GM19455 (cell line): ENCODE measurements at regions not wholly inside any gene's neighbourhood (a gene's known extent, or its start where the extent isn't known, plus 50 kb on each side); places are given as distances from the start of the nearest gene placed in this dataset.
"Not testable (repeated sequence)": the region's sequence is repeated elsewhere in the genome, so short reads cannot be mapped to it uniquely, and the experiment has no call there.

ENCODE experiments used
- ATAC-seq: cut with Tn5 transposase; IDR thresholded peaks from one replicate; pipeline ENCODE4 v1.9.1; 2021; ENCODE audit not compliant: unreplicated experiment

DNA sequence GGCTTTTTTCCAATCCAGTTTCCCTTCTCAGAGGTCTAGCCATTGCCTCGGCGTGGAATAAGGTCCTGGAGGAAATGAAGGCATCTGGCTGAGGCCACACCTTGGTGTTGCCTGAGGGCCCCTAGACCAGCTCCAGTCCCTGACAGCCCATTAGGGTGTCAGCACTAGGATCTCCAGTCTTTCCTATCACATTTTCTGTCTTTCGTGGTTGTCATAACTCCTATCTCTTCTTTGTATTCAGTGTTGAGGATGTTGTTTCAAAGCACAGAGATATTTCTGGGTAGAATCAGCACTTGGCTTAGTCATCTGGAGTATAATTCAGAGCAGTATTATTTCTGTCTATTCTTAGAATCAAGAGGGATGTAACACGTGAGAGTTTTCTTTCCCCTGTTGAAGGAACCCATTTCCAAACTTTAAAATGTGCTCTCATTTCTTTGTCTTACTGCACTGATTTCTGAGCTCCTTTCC lies 844.3 kb downstream of the KCNT2 start:
- ATAC-seq = no peak

DNA sequence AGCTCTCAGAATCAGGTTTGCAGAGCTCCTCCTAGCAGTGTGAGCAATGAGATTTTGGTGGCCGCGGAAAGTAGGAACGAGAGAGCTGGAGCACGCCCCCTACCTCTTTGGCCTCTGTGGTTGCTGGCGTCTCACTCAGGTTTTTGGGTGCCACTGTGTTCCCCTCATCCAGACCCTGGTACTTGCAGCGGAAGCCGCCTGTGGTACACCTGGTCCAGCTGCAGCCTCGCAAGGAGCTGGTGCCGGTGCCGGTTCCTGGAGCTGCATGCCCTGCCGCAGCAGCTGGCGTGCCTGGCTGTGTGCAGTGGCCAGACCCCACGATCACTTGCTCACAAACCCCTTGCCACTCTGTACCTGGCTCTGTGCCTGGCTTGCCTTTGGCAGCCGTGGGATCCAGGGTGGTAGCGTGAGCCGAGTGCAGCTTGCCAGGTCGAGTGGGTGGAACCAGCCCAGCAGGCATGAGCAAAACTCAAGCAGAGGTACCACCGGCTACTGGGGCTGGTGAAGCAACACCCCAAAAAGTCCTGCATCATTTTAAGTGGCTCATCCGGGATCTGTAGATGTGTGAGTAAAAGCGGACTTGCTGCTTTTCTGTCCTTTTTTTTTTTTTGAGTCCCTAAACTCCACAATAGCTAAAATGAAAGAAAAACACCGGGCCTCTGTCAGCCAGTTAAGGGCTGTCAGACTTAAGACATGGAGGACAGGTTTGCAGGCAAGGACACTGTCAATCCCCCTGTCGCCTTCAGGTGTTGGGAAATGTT lies 844.9 kb downstream of the KCNT2 start:
- ATAC-seq = no peak

DNA sequence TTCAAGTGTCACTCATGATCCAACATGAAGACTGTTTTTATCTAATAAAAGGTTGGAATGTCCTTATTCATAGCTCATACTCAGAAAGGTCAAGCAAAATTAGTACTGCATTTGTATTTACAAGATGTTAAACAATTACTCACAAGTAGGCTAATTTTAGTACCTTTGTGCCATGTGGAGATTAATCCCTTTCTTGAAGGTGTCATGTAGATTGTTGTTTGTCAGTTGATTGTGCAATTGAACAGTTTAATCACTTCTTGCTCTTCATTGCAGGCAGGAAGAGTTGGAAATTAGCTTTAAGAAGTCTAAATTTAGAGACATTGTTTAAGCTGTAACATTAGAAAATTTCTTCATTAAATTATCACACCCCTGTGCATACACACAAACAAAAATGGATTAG lies 847.1 kb downstream of the KCNT2 start:
- ATAC-seq = no peak

GRCh38 chr1:195756109-195756508 lies 852.1 kb downstream of the KCNT2 start:
- no peak for ATAC-seq

- ATAC-seq = no peak
These were observed 853.4 kb downstream of the KCNT2 start for GRCh38 chr1:195754874-195755273.

DNA sequence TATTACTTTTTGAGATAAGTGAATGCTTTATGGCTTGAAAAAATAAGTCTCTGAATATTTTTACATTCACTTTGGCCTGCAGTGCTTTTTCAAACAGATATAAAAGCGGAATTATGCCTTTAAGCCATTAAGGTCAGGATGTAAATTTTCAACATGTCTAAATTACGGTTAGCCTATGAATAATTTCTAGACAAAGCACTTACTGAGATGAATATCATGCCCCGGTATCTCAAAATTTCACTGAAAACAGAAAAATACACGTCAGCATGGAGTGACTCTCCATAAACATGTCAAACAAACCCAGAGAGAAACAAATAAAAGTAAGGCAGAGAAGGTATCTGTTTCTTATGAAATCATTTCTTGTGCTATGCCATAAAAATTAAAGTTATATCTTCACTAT lies 853.9 kb downstream of the KCNT2 start:
- ATAC-seq = no peak

- no peak for ATAC-seq
These were observed 859.3 kb downstream of the KCNT2 start for GRCh38 chr1:195748969-195749368.

GRCh38 chr1:195745189-195746010 lies 862.8 kb downstream of the KCNT2 start:
- no peak for ATAC-seq

DNA sequence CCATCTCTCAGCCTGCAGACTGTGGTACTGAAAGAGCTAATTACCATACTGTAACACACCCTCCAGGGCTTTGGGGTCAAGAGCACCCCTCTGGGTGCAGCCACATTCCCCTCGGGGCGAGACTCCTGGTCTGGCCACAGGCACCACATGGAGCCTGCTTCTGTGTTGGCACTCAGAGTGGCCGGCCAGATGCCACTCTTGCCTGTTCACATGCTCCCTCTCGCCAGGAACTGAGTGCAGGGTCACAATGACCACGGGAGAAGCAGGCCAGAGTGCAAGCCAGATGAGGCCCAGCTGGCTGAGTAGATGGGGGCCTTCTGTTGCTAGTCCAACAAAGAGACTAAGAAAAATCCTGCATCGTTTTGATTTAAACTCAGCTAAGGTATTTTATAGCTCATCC lies 864.0 kb downstream of the KCNT2 start:
- no peak for ATAC-seq

DNA sequence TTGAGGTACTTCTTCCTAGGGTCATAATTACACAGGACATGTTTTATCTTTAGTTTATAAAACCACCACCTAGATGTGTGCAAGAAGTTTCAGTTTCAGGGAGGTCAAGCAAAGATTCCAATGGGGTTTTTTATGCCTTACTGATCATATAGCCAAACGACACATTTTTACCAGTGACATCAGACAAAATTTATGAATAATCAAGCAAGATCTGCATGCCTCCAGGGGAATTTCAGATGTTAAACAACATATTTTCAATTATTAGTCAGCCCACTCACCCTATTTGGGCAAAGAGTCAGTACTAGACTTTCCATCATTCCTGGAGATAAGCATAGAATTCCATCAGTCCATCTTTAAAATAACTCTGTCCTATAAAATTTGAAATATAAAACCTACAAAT lies 867.4 kb downstream of the KCNT2 start:
- no peak for ATAC-seq

DNA sequence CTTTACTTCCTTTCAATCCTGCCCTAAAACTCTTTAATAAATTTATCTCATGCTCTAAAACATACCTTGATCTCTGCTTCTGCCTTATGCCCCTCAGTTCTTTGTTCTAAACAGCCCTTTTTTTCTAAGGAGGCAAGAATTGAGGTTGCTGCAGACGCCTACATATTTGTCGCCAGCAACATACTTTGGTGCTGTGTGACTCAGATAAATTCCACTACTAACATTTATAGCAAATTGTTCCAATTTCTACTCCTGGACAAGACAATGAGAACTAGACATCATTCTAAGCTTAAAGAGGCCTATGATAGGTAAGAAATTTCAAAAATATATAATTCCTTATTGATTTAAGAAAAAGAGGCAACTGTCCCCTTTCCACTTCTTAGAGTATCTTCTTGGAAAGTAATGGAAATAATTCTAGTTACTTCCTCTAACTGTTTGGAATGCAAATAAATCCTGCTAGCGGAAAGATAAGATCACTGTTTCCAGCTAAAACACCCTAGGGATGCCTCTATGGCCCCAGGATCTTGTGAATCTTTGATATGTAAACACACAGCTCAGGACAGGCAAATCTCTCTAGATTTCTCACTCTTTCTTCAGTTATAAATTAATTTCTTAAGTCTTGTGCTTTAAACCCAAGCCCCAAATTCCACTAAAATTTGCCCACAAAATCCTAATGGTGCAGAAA lies 869.1 kb downstream of the KCNT2 start:
- ATAC-seq = no peak

- ATAC-seq = no peak
These were observed 873.1 kb downstream of the KCNT2 start for GRCh38 chr1:195735140-195735539.

DNA sequence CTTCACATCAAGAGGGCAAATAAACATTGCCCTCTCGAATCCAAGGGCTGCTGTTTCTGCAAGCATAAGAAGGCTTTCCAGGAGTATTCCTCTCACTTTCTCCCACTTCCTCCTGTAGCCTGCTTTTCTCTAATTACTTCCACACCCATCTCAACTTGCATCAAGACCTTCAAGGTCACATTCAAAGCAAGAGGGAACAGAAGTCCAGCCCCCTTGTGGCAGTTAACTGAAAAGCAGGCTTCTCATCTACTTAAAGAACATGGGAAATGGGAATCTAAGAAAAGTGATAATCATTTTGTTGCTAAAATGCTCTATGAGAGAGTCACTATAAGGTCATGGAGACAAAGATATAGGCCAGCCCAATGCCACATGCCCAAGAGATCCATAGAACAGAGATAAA lies 874.4 kb downstream of the KCNT2 start:
- ATAC-seq = no peak

DNA sequence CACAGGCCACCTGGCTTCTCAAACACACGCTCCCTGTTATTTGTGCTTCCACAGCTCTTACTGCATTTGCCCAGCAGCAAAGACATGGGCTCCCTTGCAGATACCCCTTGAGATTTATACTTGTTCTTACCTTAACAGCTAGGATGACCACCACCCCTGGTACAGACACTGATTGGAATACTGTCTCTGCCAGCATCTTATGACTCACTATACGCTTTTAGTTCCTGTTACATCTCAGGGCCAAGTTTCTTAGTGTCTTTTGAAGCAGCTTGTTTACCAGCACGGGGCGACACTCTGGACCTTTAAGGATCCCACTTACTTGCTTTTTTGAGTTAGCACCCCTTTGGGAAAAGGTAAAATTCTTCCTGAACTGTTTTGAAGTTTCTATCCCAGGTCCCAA lies 874.8 kb downstream of the KCNT2 start:
- no peak for ATAC-seq

DNA sequence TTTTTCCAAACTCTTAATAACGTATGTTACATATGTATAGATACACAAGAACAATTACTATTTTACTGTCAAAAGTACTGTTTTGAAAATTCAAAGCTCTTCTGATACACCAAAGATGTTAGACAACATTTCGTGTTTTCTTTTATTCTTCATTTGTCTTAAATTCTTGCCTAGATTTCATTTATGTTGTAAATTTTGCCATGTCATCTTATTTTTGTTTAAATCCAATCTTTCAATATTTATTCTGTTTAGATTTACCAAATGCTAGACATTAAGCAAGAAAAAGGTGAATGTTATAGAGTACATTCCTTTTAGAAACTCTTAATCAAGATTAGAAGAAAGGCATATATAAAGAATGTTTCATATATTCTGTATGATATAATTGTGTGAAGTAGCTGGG lies 876.9 kb downstream of the KCNT2 start:
- no peak for ATAC-seq

DNA sequence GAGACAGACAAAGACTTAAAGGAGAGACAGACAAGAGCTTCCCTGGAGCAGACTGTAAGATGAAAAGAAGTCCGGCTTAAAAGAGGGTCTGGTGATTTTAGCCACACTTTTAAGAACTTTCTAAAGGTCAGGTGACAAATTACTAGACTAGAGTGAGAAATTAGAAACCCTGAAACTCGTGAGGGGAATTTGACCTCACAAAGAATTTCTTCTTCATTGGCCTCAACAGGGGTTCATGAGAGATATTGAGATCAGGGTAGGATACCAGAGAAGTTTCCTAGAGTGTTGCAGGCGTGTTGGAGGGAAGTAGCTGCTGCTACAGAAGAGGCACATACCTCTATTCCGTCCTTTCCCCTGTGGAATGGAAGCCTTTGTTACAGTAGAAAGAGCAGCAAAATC lies 884.4 kb downstream of the KCNT2 start:
- no peak for ATAC-seq

DNA sequence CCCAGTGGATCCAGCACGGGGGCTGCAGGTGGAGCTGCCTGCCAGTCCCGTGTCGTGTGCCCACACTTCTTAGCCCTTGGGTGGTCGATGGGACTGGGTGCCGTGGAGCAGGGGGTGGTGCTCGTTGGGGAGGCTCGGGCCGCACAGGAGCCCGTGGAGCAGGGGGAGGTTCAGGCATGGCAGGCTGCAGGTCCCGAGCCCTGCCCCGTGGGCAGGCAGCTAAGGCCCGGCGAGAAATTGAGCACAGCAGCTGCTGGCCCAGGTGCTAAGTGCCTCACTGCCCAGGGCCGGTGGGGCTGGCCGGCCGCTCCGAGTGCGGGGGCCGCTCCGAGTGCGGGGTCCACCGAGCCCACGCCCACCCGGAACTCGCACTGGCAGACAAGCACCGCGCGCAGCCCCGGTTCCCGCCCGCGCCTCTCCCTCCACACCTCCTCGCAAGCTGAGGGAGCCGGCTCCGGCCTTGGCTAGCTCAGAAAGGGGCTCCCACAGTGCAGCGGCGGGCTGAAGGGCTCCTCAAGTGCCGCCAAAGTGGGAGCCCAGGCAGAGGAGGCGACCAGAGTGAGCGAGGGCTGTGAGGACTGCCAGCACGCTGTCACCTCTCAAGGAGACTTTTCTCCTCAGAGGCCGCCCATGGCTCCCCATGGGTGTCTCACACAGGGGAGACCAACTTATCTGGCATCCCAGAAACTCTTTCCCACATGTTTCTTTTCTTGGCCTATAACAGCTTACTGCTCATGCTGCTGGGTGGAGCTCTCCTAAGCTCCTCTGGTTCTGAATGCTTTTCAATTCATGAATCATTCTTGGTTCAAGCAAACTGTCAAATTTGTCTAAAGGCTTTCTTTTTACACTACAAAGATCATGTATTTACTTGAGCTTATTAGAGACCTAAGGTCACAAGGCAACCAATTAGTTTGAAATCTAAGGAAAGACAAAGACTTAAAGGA lies 885.1 kb downstream of the KCNT2 start:
- not testable (repeated sequence) for ATAC-seq

GRCh38 chr1:195722146-195722545 lies 886.1 kb downstream of the KCNT2 start:
- not testable (repeated sequence) for ATAC-seq

DNA sequence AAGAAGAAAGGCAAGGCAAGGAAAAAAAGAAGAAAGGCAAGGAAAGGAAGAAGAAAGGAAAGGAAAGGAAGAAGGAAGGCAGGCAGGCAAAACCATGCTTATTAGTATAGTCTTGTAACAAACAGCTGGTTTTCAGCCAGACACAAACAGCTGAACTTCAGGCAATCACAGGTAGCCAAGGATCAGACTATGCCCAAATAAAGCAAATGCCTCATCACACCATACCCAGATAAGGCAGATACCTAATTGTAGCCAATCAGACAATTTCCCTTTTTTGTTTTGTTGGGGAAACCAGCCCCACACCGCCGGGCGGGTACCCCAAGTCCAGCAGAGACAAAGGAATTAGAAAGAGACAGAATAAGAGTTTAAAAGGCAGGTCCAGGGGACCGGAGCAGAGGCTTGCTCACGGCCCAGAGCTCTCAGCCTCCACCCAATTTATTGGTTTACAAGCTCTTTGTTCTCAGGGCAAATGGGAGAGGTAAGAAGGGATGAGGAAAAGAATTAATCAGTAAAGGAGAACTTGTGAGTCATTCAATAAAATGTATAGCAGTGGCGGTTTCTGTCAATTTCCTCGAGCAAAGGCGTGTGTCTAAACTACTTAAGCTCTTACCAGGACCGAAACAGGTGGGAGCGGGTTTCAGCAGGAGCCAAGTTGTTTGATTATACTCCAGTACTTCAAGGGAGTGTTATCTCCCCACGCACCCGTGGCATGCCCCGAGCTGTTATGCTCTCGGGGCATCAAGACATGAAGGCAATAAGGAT lies 886.8 kb downstream of the KCNT2 start:
- ATAC-seq = no peak

DNA sequence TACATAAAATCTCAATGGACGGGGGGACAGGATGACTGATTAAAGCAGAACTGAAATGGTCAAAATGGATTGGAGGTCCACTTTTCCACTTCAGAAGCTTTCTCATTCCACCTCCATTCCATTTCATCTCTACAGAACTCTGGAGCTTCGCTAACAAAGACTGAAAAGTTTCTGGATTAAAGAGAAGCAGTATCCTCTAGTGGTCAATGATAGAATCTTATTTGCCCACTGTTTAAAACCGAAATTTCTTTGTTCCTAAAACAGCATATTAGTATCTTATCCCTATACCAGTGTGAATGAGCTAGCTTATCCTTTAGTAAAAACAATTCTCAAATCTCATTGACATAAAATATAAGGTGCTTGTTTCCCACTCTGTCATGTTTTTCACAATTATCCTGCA lies 890.6 kb downstream of the KCNT2 start:
- no peak for ATAC-seq
